ENCODE measurements at regions not wholly inside any gene's neighbourhood (a gene's known extent, or its start where the extent isn't known, plus 50 kb on each side); places are given as distances from the start of the nearest gene placed in this dataset.

- TF ChIP-seq CTCF (IDR thresholded peaks at IDR 0.05), result no peak
- TF ChIP-seq POLR2AphosphoS5 (IDR thresholded peaks at IDR 0.05; ENCODE audit: insufficient read depth in 1 of 2, low read depth in 1 of 2), result no peak
- TF ChIP-seq POLR2A (IDR thresholded peaks at IDR 0.05), result no peak
These were observed 389.2 kb downstream of the CD83 start for GRCh38 chr6:14506656-14507246.
